ENCODE measurements at regions not wholly inside any gene's neighbourhood (a gene's known extent, or its start where the extent isn't known, plus 50 kb on each side); places are given as distances from the start of the nearest gene placed in this dataset.

- TF ChIP-seq, protein P1, sequence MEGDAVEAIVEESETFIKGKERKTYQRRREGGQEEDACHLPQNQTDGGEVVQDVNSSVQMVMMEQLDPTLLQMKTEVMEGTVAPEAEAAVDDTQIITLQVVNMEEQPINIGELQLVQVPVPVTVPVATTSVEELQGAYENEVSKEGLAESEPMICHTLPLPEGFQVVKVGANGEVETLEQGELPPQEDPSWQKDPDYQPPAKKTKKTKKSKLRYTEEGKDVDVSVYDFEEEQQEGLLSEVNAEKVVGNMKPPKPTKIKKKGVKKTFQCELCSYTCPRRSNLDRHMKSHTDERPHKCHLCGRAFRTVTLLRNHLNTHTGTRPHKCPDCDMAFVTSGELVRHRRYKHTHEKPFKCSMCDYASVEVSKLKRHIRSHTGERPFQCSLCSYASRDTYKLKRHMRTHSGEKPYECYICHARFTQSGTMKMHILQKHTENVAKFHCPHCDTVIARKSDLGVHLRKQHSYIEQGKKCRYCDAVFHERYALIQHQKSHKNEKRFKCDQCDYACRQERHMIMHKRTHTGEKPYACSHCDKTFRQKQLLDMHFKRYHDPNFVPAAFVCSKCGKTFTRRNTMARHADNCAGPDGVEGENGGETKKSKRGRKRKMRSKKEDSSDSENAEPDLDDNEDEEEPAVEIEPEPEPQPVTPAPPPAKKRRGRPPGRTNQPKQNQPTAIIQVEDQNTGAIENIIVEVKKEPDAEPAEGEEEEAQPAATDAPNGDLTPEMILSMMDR (IDR thresholded peaks at IDR 0.05) = no peak
- TF ChIP-seq POLR2AphosphoS5 (IDR thresholded peaks at IDR 0.05) (no peak), POLR2A (IDR thresholded peaks at IDR 0.05) (no peak), EP300 (IDR thresholded peaks at IDR 0.05) (no peak)
These were observed 849.4 kb upstream of the GHITM start for GRCh38 chr10:83289948-83290347.
